ENCODE measurements at regions not wholly inside any gene's neighbourhood (a gene's known extent, or its start where the extent isn't known, plus 50 kb on each side); places are given as distances from the start of the nearest gene placed in this dataset.
"Not testable (repeated sequence)": the region's sequence is repeated elsewhere in the genome, so short reads cannot be mapped to it uniquely, and the experiment has no call there.

- Histone ChIP-seq H3K36me3 (no peaks in the 10 kb centered on the region), H3K27me3 (no peaks in the 10 kb centered on the region), H3K27ac (no peak overlapping the region), H3K4me3 (no peak overlapping the region), H3K4me1 (no peaks in the 10 kb centered on the region), H3K9me3 (no peaks in the 10 kb centered on the region)
- DNase-seq (ENCODE audit: extremely low spot score in 2 of 2) = no peak
- TF ChIP-seq POLR2A (IDR thresholded peaks at IDR 0.05) (no peak), CTCF (IDR thresholded peaks at IDR 0.05) (no peak), POLR2AphosphoS5 (IDR thresholded peaks at IDR 0.05; ENCODE audit: insufficient read depth in 1 of 2, low read depth in 1 of 2) (no peak)
- intact Hi-C loops (cut with DNase I) = no loop called here
These were observed 848.8 kb upstream of the AADAT start for GRCh38 chr4:170938588-170938987.

GRCh38 chr4:170931321-170931720 lies 841.6 kb upstream of the AADAT start:
- Histone ChIP-seq H3K9me3 (no peaks in the 10 kb centered on the region), H3K27ac (no peak overlapping the region)
- TF ChIP-seq POLR2A (IDR thresholded peaks at IDR 0.05) = no peak

DNA sequence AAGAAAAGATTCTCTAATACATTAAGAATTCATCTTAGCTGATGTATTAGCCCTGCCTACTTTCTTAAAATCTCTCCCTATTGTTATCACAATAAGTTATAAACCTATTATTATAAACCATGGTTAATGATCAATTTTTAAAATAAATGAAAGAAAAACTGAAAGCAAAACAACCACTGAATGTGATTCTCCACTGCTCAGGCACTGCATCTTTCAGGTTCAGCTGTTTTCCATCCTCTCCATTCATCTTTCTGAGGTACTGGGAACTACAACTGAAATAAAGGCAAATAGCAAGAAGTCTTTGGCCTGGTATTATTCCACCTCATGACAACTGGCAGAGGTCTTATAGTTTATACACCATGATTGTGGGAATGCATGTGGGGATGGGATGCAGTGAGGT lies 798.9 kb upstream of the AADAT start:
- no peak for TF ChIP-seq CTCF (IDR thresholded peaks at IDR 0.05)
- TF ChIP-seq POLR2AphosphoS5 (IDR thresholded peaks at IDR 0.05; ENCODE audit: insufficient read depth in 1 of 2, low read depth in 1 of 2) = no peak
- TF ChIP-seq POLR2A (IDR thresholded peaks at IDR 0.05) = no peak
- Histone ChIP-seq H3K27ac (no peak overlapping the region), H3K9me3 (no peaks in the 10 kb centered on the region), H3K4me1 (no peaks in the 10 kb centered on the region), H3K36me3 (no peaks in the 10 kb centered on the region), H3K4me3 (no peak overlapping the region), H3K27me3 (no peaks in the 10 kb centered on the region)
- DNase-seq (ENCODE audit: extremely low spot score in 2 of 2) = no peak
- intact Hi-C loops (cut with DNase I) = no loop called here

More at GRCh38 chr4:170931321-170931720, 841.6 kb upstream of the AADAT start:
- DNase-seq (ENCODE audit: extremely low spot score in 2 of 2) = no peak
- Histone ChIP-seq H3K36me3 (no peaks in the 10 kb centered on the region), H3K27me3 (no peaks in the 10 kb centered on the region), H3K4me1 (no peaks in the 10 kb centered on the region), H3K4me3 (no peak overlapping the region)
- intact Hi-C loops (cut with DNase I) = no loop called here

DNA sequence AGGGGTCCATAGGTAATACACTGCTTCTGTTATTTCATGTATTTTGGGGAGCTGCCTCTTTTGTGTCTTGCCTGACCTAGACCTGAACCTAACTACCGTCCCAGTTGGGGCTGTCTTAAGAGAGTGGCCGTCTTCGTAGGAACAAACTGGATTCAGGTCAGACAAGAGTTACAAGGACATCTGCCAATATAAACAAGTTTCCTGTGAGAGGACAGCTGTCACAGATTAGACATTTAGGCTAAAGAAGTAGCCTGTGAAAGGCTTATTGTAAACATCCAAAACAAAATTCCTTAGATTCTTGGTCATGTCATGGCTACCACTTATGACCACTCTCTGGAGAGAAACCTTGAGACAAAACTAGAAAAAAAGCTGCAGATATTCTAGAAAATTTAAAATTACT lies 797.6 kb upstream of the AADAT start:
- Histone ChIP-seq H3K9me3 (no peaks in the 10 kb centered on the region), H3K27me3 (no peaks in the 10 kb centered on the region), H3K27ac (no peak overlapping the region), H3K36me3 (no peaks in the 10 kb centered on the region), H3K4me3 (no peak overlapping the region), H3K4me1 (no peaks in the 10 kb centered on the region)
- no peak for DNase-seq (ENCODE audit: extremely low spot score in 2 of 2)
- intact Hi-C loops (cut with DNase I) = no loop called here
- no peak for TF ChIP-seq POLR2A (IDR thresholded peaks at IDR 0.05)
- TF ChIP-seq CTCF (IDR thresholded peaks at IDR 0.05) = no peak
- TF ChIP-seq POLR2AphosphoS5 (IDR thresholded peaks at IDR 0.05; ENCODE audit: insufficient read depth in 1 of 2, low read depth in 1 of 2) = no peak

DNA sequence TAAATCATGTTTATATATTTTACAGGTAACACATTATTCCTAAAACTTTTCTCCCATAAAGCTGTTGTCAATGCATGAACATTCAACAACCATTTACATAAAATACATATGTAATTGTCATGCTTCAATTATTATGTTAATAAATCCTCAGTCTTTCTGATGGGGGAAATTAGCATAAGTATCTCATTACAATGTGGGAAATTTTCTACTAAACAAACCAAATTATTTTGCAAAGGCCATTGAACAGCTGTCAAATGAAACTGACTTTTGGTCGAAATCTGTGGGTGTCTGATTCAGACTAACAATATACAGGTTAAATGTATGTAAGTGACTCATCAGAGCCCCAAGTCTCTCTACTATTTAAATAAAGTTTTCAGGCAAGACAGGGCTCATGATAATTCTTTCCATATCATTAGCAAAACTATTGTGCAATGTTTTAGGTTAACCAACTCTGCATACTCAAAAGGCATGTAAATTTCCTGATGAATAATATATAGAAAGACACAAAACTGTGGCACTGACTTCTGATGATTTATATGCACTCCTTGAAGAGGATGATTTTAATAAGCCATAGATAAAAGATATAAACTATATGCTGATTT lies 795.3 kb upstream of the AADAT start:
- no peak overlapping the region for H3K4me3 ChIP-seq
- intact Hi-C loops (cut with DNase I) = no loop called here
- H3K27ac ChIP-seq = no peak overlapping the region
- no peaks in the 10 kb centered on the region for H3K27me3 ChIP-seq
- no peaks in the 10 kb centered on the region for H3K9me3 ChIP-seq
- no peak for TF ChIP-seq POLR2A (IDR thresholded peaks at IDR 0.05)
- no peak for TF ChIP-seq POLR2AphosphoS5 (IDR thresholded peaks at IDR 0.05; ENCODE audit: insufficient read depth in 1 of 2, low read depth in 1 of 2)
- TF ChIP-seq CTCF (IDR thresholded peaks at IDR 0.05) = no peak
- H3K4me1 ChIP-seq = no peaks in the 10 kb centered on the region
- H3K36me3 ChIP-seq = no peaks in the 10 kb centered on the region
- DNase-seq (ENCODE audit: extremely low spot score in 2 of 2) = no peak

DNA sequence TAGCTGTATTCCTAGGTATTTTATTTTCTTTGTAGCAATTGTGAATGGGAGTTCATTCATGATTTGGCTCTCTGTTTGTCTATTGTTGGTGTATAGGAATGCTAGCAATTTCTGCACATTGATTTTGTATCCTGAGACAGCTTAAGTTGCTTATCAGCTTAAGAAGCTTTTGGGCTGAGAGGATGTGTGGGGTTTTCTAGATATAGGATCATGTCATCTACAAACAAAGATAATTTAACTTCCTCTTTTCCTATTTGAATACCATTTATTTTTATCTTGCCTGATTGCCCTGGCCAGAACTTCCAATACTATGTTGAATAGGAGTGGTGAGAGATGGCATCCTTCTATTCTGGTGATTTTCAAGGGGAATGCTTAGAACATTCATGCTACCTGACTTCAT lies 791.9 kb upstream of the AADAT start:
- H3K27me3 ChIP-seq; intact Hi-C loops (cut with DNase I); DNase-seq (ENCODE audit: extremely low spot score in 2 of 2); H3K27ac ChIP-seq; H3K4me3 ChIP-seq; H3K9me3 ChIP-seq; H3K36me3 ChIP-seq; H3K4me1 ChIP-seq: not testable (repeated sequence)
